ENCODE measurements at regions not wholly inside any gene's neighbourhood (a gene's known extent, or its start where the extent isn't known, plus 50 kb on each side); places are given as distances from the start of the nearest gene placed in this dataset.

DNA sequence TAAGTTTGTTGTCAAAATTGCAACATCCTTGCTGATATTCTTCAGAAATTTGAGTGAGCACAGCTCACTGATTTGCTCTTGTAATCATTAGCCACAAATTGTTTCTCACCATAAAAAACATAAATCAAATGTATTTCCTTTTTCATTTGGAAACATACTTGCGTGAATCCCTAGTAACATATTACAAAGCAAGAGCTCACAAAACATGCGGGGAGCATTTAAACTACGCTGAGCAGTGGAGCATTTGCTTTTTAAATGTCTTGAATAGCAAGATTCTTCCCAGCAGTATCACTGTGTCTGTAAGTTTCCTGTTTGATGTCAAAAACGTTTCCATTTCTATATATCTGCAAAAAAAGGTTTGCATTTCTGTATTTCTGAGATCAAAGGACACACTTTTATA is 788.3 kb upstream of the SALL3 start:
- no peaks in the 10 kb centered on the region for H3K9me3 ChIP-seq
- in situ Hi-C loops (cut with MboI; ENCODE audit: low sequenced_read_pairs), result no loop called here
- H3K36me3 ChIP-seq (replicated peaks), result no peaks in the 10 kb centered on the region
- H3K4me1 ChIP-seq, result no peaks in the 10 kb centered on the region
- no peak overlapping the region for H3K4me3 ChIP-seq
- no peak for DNase-seq (ENCODE audit: low spot score in 2 of 2)
- no peaks in the 10 kb centered on the region for H3K27me3 ChIP-seq (ENCODE audit: low read depth)

DNA sequence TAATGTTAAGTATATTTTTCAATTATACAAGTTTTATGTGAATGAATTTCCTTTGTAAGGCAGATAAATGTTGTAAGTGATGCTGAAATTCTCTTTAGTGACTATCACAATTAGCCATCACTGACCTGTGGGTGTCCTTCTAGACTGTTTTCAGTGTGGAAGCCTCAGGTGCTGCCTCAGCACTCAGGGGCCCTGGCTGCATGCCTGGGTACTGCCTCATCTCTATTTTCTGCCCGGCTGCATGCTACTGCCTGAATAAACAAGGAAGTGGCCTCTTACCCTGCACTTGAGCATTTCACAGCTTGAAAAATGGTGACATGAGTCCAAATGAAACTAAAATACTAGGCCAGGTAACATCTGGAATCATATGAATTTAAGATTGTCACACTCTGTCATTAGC is 787.6 kb upstream of the SALL3 start:
- no peaks in the 10 kb centered on the region for H3K27me3 ChIP-seq (ENCODE audit: low read depth)
- no peaks in the 10 kb centered on the region for H3K36me3 ChIP-seq (replicated peaks)
- H3K9me3 ChIP-seq, result no peaks in the 10 kb centered on the region
- in situ Hi-C loops (cut with MboI; ENCODE audit: low sequenced_read_pairs), result no loop called here
- DNase-seq (ENCODE audit: low spot score in 2 of 2), result no peak
- no peak overlapping the region for H3K4me3 ChIP-seq
- no peaks in the 10 kb centered on the region for H3K4me1 ChIP-seq

DNA sequence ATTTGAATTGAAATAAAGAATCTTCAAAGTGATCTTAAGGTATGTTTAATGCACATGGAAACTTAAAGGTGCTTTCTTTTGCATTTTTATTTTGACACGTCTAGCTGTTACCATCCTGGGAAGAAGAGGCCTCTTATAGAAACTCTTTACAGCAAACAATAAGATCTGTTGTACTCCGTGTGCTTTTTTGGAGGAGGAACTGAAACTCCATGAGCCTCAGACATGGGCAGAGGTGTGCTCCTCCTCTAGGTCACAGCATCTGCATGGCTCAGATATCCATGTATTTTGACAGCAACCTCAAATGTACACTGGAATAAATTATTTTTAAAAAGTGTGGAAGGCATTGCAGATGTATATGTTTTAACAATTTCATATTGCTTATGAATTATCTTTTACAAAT is 783.3 kb upstream of the SALL3 start:
- Histone ChIP-seq H3K4me1 (no peaks in the 10 kb centered on the region), H3K4me3 (no peak overlapping the region), H3K27me3 (ENCODE audit: low read depth) (no peaks in the 10 kb centered on the region), H3K9me3 (no peaks in the 10 kb centered on the region), H3K36me3 (replicated peaks) (no peaks in the 10 kb centered on the region)
- DNase-seq (ENCODE audit: low spot score in 2 of 2), result no peak
- in situ Hi-C loops (cut with MboI; ENCODE audit: low sequenced_read_pairs), result no loop called here

- no peaks in the 10 kb centered on the region for H3K4me1 ChIP-seq
- in situ Hi-C loops (cut with MboI; ENCODE audit: low sequenced_read_pairs), result no loop called here
- DNase-seq (ENCODE audit: low spot score in 2 of 2), result no peak
These were observed 780.6 kb upstream of the SALL3 start for GRCh38 chr18:78199002-78199401.

DNA sequence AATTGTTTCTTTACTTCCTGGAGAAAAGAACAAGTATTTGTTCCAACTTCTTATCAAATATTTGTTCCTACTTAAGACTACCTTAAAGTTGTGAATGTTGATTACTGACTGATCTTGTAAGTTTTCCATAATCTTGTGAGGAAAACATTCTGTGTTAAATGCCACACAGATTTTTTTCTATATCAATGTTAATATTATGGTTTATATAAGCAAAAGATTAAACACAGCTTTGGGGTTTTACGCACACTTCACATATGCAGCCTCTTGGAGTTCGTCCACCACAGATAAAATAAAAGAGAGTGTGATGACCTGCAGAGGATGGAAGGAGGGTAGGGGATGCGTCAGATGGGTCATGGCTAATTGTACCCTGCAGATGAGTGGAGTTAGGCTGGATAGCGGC is 780.0 kb upstream of the SALL3 start:
- DNase-seq (ENCODE audit: low spot score in 2 of 2), result no peak
- H3K4me3 ChIP-seq, result no peak overlapping the region
- no peaks in the 10 kb centered on the region for H3K4me1 ChIP-seq
- no peaks in the 10 kb centered on the region; the same call in 1 of the 2 replicates for H3K9me3 ChIP-seq
- no peaks in the 10 kb centered on the region for H3K27me3 ChIP-seq (ENCODE audit: low read depth)
- no peaks in the 10 kb centered on the region for H3K36me3 ChIP-seq (replicated peaks)
- in situ Hi-C loops (cut with MboI; ENCODE audit: low sequenced_read_pairs), result no loop called here

More at GRCh38 chr18:78199002-78199401, 780.6 kb upstream of the SALL3 start:
- Histone ChIP-seq H3K27me3 (ENCODE audit: low read depth) (no peaks in the 10 kb centered on the region), H3K36me3 (replicated peaks) (no peaks in the 10 kb centered on the region), H3K9me3 (no peaks in the 10 kb centered on the region; the same call in 1 of the 2 replicates), H3K4me3 (no peak overlapping the region)

- Histone ChIP-seq H3K36me3 (replicated peaks) (no peaks in the 10 kb centered on the region), H3K4me3 (no peak overlapping the region), H3K27me3 (ENCODE audit: low read depth) (no peaks in the 10 kb centered on the region), H3K9me3 (no peaks in the 10 kb centered on the region), H3K4me1 (no peaks in the 10 kb centered on the region)
- in situ Hi-C loops (cut with MboI; ENCODE audit: low sequenced_read_pairs), result no loop called here
- no peak for DNase-seq (ENCODE audit: low spot score in 2 of 2)
These were observed 771.7 kb upstream of the SALL3 start for GRCh38 chr18:78207942-78208341.

GRCh38 chr18:78208461-78208860 is 771.2 kb upstream of the SALL3 start:
- H3K4me3 ChIP-seq, result no peak overlapping the region
- no peaks in the 10 kb centered on the region for H3K36me3 ChIP-seq (replicated peaks)
- H3K4me1 ChIP-seq, result no peaks in the 10 kb centered on the region
- DNase-seq (ENCODE audit: low spot score in 2 of 2), result no peak
- in situ Hi-C loops (cut with MboI; ENCODE audit: low sequenced_read_pairs), result no loop called here
- H3K9me3 ChIP-seq, result no peaks in the 10 kb centered on the region
- H3K27me3 ChIP-seq (ENCODE audit: low read depth), result no peaks in the 10 kb centered on the region

DNA sequence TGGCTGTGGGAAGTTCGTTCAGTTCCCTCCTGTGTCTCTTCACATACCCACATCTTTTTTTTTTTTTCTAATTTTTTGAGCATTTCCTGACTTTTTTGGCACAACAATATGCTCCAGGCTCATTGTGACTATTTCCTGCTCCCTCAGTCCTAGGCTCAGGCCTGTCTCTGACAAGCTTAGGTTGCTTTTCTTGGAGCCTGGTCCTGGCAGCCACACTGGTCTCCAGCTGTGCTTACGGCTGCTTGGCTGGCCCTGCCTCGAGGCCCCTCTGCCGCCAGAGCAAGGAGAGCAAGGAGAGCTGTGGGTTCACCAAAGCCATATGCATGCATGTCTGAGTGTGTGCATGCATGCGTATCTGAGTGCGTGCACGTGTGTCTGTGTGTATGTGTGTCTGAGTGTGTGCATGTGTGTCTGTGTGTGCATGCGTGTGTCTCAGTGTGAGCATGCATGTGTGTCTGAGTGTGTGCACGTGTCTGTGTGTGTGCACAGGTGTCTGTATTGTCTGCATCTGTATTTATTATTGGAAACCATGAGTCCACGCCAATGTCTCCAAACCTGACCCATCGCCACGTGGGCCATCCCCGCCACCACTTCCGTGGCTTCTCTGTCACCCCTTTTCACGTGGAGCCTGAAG is 766.1 kb upstream of the SALL3 start:
- no peaks in the 10 kb centered on the region for H3K9me3 ChIP-seq
- in situ Hi-C loops (cut with MboI; ENCODE audit: low sequenced_read_pairs), result no loop called here
- H3K36me3 ChIP-seq (replicated peaks), result no peaks in the 10 kb centered on the region
- H3K4me3 ChIP-seq, result no peak overlapping the region
- H3K27me3 ChIP-seq (ENCODE audit: low read depth), result no peaks in the 10 kb centered on the region
- DNase-seq (ENCODE audit: low spot score in 2 of 2), result no peak
- H3K4me1 ChIP-seq, result no peaks in the 10 kb centered on the region

DNA sequence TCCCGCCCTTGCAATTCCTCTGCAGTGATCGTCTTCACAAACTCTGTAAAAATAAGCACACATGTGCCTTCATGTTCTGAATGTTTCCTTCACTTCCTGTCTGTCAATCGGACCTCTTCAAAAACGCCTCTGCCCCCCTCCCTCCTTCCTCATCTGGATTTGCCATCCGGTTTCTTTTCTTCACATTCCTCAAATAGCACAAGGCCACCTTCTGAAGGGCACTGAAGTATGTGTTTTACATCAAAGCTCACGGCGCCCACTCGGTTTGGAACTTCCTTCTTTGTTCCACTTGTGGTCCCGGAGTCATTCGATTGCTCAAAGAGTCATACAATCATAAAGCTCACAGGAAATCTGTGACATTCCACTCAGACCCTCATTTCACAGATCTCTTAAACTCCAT is 758.1 kb upstream of the SALL3 start:
- no peak for DNase-seq (ENCODE audit: low spot score in 2 of 2)
- H3K4me1 ChIP-seq, result no peaks in the 10 kb centered on the region
- in situ Hi-C loops (cut with MboI; ENCODE audit: low sequenced_read_pairs), result no loop called here
- no peak overlapping the region for H3K4me3 ChIP-seq
- no peaks in the 10 kb centered on the region for H3K36me3 ChIP-seq (replicated peaks)
- H3K9me3 ChIP-seq, result no peaks in the 10 kb centered on the region
- H3K27me3 ChIP-seq (ENCODE audit: low read depth), result no peaks in the 10 kb centered on the region

DNA sequence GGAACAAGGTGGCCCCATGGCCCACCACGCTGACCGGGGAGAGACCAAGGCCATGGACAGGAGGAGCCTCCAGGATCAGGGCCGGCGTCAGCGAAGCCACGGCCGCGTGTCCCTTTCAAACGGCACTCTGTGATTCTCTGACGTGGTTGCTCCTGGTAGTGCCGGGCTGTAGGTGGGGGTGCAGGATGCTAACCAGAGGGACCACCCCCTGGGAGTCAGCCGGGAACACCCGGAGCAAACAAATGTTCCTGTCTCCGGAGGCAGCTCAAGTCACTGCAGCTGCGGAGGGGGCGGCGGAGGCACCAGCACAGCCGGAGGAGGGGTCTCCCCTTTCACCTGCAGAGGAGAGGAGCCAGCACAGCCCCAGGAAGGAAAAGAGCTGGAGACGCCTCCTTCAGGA is 750.6 kb upstream of the SALL3 start:
- H3K9me3 ChIP-seq, result no peaks in the 10 kb centered on the region

GRCh38 chr18:78230911-78231310 is 748.7 kb upstream of the SALL3 start:
- H3K27me3 ChIP-seq (ENCODE audit: low read depth), result no peaks in the 10 kb centered on the region
- H3K9me3 ChIP-seq, result no peaks in the 10 kb centered on the region
- no peak for DNase-seq (ENCODE audit: low spot score in 2 of 2)
- in situ Hi-C loops (cut with MboI; ENCODE audit: low sequenced_read_pairs), result no loop called here
- no peak overlapping the region for H3K4me3 ChIP-seq
- no peaks in the 10 kb centered on the region for H3K4me1 ChIP-seq
- no peaks in the 10 kb centered on the region for H3K36me3 ChIP-seq (replicated peaks)

More for the DNA sequence above, 750.6 kb upstream of the SALL3 start:
- Histone ChIP-seq H3K4me3 (no peak overlapping the region), H3K4me1 (no peaks in the 10 kb centered on the region), H3K36me3 (replicated peaks) (no peaks in the 10 kb centered on the region), H3K27me3 (ENCODE audit: low read depth) (no peaks in the 10 kb centered on the region)
- DNase-seq (ENCODE audit: low spot score in 2 of 2), result no peak
- in situ Hi-C loops (cut with MboI; ENCODE audit: low sequenced_read_pairs), result no loop called here

GRCh38 chr18:78232196-78232595 is 747.4 kb upstream of the SALL3 start:
- Histone ChIP-seq H3K36me3 (replicated peaks) (no peaks in the 10 kb centered on the region), H3K27me3 (ENCODE audit: low read depth) (no peaks in the 10 kb centered on the region), H3K4me3 (no peak overlapping the region), H3K4me1 (no peaks in the 10 kb centered on the region), H3K9me3 (no peaks in the 10 kb centered on the region)
- in situ Hi-C loops (cut with MboI; ENCODE audit: low sequenced_read_pairs), result no loop called here
- no peak for DNase-seq (ENCODE audit: low spot score in 2 of 2)

DNA sequence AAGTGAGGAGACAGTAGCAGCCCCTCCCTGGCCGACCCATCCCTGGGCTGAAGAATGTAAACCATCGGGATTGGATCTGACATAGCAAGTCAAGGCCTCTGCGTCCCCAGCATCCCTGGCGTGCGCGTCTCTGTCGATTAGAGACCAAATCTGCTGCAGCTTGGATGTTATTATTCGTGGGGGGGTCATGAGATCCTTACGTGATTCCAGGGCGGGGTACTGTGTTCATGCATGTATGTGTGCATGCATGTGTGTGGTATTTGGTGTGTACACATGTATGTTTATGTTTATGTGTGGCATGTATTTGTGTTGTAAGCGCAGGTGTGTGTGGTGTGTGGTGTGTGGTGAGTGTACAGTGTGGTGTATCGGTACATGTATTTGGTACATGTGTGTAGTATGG is 741.8 kb upstream of the SALL3 start:
- H3K4me3 ChIP-seq, result no peak overlapping the region
- DNase-seq (ENCODE audit: low spot score in 2 of 2), result no peak
- no peaks in the 10 kb centered on the region for H3K9me3 ChIP-seq
- H3K4me1 ChIP-seq, result no peaks in the 10 kb centered on the region
- in situ Hi-C loops (cut with MboI; ENCODE audit: low sequenced_read_pairs), result no loop called here
- no peaks in the 10 kb centered on the region for H3K27me3 ChIP-seq (ENCODE audit: low read depth)
- H3K36me3 ChIP-seq (replicated peaks), result no peaks in the 10 kb centered on the region

GRCh38 chr18:78238404-78239089 is 741.1 kb upstream of the SALL3 start:
- no peak for DNase-seq (ENCODE audit: low spot score in 2 of 2)
- no peaks in the 10 kb centered on the region for H3K4me1 ChIP-seq
- no peaks in the 10 kb centered on the region for H3K9me3 ChIP-seq
- H3K4me3 ChIP-seq, result no peak overlapping the region
- H3K27me3 ChIP-seq (ENCODE audit: low read depth), result no peaks in the 10 kb centered on the region
- no peaks in the 10 kb centered on the region for H3K36me3 ChIP-seq (replicated peaks)
- in situ Hi-C loops (cut with MboI; ENCODE audit: low sequenced_read_pairs), result no loop called here

- in situ Hi-C loops (cut with MboI; ENCODE audit: low sequenced_read_pairs), result no loop called here
- no peak for DNase-seq (ENCODE audit: low spot score in 2 of 2)
- Histone ChIP-seq H3K4me3 (no peak overlapping the region), H3K4me1 (no peaks in the 10 kb centered on the region), H3K36me3 (replicated peaks) (no peaks in the 10 kb centered on the region), H3K9me3 (no peaks in the 10 kb centered on the region), H3K27me3 (ENCODE audit: low read depth) (no peaks in the 10 kb centered on the region)
These were observed 740.5 kb upstream of the SALL3 start for GRCh38 chr18:78239090-78239457.
